Stimulated activated CD8-positive, alpha-beta memory T cell treated with anti-CD3 and anti-CD28 coated beads, Interleukin-15, amount 100 ng/mL, for 4 hours (primary cell): ENCODE measurements at regions not wholly inside any gene's neighbourhood (a gene's known extent, or its start where the extent isn't known, plus 50 kb on each side); places are given as distances from the start of the nearest gene placed in this dataset.

Source experiments
- DNase-seq, 2 donors: peaks; one replicate each; pipeline ENCODE4 v3.0.0-alpha.2; 2020; ENCODE audit warnings: low read depth in 2 of 2

DNA sequence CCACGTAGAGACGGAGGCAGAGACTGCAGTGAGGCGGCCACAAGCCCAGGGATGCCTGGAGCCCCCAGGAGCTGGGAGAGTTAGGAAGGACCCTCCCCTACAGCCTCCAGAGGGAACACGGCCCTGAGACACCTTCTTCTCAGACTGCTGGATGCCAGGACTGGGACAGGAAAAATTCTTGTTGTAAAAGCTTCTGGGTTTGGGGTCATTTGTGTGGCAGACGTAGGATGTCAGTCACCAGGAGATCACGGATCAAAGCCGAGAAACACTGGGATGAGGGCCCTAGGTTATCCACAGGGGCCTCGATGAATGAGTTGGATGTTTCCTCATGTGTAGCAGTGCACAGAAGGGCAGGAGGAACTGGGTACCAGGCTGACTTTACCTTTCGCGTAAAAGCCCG is 163.7 kb downstream of the SHOX start:
- no peak for DNase-seq

DNA sequence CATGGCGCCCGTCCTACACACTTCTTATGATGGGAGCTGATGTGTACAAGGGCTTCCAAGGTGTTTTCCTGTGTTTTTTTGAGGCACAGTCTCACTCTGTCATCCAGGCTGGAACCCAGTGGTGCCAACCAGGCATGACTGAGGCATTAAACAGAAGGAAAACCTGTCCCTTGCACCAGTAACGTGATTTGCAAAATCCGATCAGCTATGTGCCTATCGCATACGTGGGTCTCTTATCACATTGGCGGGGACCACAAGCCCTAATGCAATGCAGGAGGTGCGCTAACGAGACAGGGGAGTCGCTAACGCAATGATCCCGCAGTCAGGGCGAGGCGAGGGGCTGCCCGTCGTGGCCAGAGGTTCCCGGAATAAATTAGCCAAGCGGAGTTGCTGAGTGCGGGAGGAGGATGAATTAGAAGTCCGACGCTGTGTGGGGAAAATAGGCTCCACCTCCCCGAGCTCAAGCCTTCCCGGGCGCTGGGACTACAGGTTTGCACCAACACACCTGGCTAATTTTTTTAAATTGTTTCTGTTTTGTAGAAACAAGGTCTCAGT is 162.7 kb downstream of the SHOX start:
- DNase-seq = no peak

DNA sequence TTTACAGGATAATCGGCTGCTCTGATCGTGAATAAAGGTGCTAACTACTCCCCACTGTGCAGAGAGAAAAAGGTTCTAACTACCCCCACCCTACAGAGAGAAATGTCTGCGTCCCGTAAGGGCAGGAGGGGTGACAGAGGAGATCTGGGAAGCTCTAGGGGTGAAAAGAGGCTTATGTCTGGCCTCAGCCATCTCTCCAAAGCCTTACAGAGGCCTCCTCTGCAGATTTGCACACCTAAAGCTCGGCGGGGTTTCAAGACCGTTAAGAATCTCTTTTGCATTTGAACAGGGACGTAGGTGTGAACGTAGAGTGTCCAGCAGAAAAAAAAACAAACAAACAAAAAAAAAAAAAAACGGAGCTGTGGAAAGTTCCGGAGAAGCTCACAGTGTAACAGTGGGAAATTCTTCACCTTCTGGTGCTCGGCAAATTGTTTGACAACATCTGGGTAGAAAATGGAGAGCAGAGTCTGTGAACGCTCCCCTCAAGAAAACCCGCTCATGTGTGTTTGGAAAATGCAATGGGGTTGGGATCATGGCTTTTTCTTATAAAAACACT is 161.0 kb downstream of the SHOX start:
- DNase-seq = no peak

DNA sequence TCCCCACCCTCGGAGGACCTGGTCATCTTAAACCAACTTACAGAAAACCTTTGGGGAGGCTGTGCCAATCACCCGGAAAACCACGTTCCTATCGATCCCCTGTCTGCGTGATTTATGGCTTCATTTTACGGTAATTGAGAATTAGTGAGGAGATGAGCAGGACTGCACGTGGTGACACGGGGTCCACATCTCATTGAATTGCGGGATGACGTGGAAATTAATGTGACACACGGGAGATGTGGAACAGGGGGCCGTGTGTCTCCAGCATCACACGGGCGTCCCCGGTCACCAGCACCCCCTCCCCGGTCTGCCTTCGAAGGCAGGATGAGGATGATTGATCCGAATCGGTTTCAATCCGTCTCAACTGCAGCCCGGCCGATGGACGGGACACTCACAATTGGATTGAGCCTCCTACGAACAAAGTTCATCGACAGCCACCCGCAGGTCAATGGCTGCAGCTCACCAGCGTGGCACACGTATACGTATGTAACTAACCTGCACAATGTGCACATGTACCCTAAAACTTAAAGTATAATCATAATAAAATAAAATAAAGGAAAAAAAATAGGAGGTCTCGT is 160.3 kb downstream of the SHOX start:
- DNase-seq = no peak

DNA sequence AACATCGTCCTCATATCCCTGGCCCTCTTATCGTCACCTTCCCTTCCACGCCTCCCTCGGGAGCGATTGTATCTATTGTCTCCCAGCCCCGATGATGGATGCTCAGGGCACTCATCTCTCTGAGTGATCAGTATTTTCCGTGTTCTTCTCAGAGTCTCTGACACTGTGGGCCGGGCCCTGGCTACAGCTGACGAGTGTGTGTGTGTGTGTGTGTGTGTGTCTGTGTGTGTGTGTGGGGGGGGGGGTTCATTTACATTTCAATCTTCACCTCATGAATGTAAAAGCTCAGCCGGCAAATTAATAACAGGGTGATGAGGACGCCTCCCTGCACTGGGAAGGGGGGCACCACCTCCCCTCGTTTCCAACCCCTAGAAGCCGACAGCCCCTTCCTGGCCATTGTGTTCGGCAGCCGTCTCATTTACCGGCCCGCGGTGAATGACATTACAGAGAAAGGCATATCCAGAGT is 159.5 kb downstream of the SHOX start:
- no peak for DNase-seq

DNA sequence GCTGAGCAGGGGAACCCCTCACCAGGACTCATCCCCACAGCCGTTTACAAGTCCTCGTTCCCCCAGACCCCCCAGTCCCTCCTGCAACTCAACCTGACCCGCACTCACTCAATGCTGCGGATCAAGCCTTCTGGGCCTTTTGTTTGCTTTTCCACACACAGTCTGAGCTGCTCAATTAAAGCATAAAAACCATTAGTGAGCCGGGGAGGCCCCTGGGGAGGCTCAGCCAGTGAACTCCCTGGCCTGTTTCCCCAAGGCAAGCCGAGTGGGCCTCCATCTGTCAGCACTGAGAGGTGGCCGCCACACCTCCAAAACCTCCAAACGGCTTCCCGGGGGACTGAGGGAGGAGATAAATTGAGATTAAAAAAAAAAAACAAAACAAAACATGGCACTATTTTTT is 158.5 kb downstream of the SHOX start:
- DNase-seq = no peak

DNA sequence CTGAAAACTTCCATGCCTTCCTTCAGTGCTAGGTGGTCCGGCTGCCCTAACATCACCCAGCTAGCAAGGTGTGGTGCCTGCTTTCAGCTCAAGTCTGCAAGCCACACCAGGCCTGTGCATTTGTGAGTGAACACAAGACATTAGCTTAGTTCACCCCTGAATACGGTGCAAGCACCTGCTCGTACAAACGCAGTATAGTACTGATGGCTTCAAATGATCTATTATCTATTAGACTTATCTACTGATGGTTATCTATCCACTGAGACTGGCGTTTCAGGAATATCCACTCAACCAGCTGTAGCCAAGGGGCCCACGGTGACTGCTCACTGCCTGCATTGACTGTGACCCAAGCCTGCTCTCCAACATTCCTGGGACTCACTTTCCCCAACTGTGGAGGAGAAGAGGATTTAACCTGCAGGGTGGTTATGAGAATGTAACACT is 155.9 kb downstream of the SHOX start:
- DNase-seq = no peak

DNA sequence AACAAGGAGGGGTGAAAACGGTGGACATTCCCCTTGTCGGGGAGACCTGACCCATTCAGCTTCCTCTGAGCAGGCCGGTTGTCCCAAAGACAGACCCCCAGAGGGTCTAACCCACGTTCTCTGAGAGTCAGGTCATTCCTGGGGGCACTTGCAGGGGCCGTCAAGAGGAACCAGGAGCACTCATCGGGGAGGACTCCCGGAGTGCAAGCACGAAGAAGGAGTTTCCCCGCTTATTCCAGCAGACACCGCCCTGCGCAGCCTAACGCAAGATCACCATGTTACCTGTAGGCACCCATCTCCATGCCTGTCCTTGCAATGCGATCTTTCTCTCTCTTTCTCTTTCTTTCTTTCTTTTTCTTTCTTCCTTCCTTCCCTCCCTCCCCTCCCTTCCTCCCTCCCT is 154.2 kb downstream of the SHOX start:
- DNase-seq = no peak

DNA sequence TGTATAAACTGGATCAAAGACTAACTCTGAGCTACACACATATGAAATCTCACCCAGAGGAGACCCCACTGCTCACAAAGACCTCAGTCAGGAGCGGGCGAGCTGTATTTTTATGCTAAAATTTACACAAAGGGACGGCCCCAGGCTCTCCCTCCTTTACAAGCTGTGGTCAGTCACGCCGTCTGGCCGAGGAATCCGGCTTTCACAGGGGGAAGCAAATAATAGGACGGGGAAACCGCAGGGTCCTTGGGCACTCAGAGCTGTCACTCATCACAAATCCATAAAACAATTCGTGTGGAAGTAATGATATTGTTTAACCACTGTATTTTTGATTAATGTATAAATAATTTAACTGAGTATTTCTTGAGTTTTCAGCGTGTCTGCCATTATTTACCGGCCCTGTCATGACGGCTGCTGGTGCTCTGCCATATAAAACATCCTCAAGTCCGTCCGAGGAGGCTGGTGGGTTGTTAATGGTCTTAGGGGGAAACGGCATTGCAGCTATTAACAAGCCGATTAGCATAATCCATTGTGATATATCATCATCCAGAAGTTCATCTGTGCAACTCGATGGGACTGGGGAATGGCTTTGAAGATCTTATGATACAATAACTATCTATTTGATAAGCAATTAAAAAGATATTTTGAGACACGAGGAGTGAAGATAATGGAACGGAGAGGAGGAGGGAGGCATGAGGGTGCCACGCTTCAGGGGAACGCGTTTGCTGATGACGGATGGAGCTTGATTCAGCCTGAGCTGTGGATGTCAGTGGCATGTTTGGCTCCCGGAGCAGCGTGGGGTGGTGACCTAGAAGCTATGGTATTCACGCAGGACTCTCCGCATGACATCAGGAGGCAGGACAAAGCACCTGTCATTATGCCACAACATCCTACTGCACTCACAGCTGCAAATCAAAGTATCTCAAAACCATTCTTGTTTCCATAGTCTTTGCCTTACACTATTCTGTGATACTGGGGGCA is 150.9 kb downstream of the SHOX start:
- DNase-seq = no peak

DNA sequence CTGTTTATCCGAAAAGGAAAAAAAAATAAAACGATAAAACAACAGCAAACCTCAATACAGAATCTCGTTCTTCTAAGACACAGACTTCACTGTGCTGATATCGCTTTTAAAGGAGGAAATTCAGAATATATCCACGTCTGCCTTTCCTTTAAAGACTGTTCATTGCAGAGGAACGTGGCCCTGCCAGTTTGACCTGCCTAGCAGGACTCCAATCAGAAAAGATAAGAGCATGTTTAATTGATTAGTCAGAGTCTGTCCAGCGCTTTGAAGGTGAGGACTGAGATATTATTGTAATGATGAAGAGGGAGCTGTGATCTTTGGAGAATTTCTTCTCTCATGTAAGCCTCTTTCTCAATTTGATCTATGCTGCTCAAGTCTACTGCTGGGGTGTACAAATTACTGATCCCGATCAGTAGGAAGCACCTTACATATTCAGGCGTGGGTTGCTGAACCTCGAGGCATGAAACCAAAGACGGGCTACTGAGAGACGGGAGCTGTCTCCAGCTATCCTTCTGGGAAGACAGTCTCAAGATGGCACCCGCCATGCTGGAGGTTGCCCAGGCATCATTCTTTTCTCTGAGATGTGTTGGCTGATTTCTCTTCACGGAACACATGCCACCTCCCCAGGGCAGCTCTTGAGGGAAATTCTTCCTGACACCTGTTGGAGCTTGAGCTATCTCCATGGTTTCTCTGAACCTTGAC is 146.1 kb downstream of the SHOX start:
- no peak for DNase-seq

DNA sequence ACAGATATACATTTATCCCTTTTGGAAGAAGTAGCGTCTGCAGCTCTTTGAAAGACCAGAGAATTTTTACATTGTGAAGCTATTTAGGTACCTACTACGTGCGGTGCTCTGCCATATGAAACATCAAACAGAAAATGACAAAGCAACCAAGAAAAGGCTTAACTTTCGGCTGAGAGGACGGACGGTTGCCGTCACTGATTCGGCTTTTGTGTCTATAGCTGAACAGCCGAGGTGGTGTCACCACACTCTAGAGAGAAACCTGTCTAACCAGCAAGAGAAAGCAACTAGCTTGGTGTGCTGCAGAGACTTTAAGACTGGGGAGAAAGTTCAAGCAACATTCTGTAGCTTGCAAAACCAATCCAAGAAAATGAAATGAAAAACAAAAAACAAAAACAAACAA is 145.5 kb downstream of the SHOX start:
- DNase-seq = no peak

DNA sequence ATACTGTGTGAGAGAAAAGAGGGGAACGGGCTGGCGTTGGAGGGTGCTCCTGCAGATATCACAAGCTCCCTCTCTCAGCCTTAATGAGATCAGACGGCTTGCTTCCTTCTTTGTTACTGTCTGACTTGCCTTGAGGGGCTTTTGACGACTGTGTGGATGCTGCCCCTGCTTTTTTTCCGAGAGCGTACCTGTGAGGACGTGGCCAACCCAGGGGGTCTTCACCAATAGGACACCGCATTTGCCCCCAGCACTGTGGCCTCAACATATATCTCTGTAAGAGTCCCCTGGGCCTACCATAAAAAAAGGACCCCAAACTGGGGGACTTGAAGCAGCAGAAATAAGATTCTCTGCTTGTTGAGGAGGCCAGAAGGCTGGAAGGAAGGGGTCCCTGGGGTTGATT is 143.9 kb downstream of the SHOX start:
- no peak for DNase-seq

DNA sequence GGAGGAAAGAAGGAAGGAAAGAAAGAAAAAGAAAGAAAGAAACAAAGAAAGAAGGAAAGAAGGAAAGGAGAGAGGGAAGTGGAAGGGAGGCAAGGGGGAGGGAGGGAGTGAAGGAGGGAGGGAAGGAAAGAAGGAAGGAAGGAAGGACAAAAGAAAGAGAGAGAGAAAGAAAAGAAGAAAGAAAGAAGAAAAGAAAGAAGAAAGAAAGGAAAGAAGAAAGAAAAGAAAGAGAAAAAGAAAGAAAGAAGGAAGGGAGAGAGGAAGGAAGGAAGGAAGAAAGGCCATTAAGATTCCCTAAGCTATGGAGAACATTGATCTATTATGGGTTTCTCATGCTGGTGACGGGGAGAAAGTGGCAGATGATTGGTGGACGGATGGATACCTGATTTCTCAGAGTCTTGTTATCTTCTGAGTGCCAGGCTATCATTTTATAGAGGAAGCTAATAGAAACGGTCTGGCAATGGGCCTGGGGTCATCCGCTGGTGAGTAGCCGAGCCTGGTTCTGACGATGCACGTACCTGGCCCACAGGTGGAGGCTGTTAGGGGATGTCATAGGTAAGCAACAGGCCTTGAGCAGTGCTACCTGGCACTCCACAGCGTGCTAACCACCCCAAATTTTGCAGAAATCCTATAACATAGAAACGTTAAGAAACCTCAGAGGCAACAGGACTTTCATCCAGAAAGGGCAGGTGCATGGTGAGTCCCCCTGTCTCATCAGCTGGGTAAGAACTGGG is 142.9 kb downstream of the SHOX start:
- DNase-seq = no peak

DNA sequence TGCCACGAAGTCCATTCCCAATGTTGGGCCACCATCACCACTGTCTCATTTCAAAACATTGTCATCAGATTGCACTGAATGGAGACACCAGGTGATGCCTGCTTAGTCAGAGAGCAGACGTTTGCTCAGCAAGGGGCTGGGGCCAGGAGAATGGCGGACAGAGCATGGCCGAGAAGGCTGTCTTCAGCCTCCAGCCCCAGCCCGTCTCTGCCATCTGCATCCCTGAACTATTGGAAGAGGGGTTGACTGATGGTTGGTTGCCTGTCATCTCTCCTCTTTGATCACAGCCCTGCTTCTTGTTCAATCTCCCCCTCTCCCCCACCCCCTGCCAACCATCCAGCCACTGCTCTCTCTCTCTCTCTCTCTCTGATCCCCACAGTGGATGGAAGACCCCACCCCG is 140.9 kb downstream of the SHOX start:
- no peak for DNase-seq

DNA sequence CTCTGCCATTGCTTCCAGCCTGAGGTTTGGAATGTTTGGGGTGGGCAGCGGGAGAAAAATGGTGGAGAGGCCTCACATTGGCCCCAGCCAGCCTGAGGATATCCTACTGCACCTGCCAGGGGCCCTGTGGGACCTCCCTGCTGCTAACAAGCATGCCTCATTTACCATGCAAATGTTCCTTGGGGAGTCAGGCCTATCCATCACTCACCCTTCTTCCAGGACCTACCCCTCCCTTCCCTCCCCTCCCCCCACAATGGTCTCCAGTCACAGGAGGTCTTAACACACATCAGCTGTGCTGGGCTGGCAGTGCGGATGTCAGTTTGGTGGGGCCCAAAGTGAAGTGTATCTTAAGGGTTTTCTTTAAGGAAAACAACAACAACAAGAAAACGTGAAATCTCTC is 139.2 kb downstream of the SHOX start:
- DNase-seq = no peak

DNA sequence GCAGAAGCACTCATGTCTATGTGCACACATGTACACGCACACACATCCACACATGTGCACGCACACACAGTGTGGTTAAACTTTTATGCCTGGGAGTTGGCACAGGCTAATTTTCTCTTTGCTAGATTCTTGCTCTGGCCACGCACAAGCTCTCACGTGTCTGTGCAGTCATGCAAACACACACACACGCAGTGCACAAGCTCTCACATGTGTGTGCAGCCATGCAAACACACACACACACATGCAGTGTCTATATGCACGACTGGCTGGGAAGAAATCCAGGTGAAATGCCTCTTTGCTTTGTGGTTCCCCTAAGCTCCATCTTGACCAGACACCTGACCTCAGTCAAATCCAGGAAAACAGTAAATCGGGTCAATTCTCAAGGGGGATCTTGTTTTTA is 138.0 kb downstream of the SHOX start:
- DNase-seq = no peak

DNA sequence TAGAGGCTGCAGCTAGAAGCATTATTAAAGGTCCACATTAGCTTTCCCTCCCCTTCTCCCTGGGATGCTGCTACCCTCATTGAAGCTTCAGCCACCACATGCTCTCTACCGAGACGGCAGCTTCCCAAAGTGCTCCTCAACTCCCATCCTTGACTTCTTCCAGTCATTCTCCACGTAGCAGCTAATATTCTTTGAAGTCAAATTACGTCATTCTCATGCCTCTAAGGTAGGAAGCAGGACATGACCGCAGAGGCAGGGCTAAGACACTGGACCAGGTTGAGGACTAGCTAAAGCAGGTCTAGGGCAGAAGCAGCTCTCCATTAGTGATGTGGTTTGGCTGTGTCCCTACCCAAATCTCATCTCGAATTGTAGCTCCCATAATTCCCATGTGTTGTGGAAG is 128.3 kb downstream of the SHOX start:
- no peak for DNase-seq

DNA sequence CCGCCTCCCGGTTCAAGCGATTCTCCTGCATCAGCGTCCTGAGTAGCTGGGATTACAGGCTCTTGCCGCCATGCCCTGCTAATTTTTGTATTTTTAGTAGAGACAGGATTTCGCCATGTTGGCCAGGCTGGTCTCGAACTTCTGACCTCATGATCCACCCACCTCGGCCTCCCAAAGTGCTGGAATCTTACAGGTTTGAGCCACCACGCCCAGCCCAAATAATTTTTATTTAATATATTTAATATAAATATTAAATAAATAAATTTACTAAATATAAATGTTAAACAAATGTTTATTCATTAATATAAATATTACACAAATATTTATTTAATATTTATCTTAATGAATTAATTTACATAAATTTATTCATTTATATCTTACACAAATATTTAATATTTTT is 120.2 kb downstream of the SHOX start:
- DNase-seq = no peak

DNA sequence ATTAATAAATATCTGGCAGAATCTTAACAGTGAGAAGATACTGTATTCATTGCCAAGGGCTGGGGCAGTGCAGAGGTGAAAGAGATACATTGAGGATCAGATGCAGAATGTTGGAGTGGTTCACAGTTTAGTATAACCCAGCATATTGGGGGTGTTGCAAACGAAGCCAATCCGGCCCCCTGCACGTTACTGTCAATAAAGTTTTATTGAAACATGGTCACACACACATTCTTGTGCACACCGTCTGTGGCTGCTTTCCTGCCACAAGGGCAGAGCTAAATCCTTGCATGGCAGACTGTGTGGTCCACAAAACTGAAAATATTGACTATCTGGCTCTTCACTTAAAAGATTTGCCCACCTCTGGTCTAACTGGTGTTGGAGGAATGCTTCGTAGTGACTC is 119.7 kb downstream of the SHOX start:
- no peak for DNase-seq

DNA sequence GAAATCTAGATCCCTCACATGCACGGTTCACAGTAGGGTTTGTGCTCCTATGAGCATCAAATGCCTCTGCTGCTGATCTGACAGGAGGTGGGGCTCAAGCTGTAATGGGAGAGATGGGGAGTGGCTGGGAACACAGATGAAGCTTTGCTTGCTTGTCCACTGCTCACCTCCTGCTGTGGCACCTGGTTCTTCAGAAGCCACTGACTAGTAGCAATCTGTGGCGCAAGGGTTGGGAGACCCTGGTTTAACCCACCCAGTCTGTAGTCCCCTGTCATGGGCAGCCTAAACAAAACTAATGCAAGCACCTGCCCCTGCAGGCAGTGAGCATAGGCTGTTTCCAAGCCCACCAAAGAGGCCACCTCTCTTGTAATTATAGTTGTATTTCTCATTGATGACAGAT is 116.6 kb downstream of the SHOX start:
- no peak for DNase-seq

DNA sequence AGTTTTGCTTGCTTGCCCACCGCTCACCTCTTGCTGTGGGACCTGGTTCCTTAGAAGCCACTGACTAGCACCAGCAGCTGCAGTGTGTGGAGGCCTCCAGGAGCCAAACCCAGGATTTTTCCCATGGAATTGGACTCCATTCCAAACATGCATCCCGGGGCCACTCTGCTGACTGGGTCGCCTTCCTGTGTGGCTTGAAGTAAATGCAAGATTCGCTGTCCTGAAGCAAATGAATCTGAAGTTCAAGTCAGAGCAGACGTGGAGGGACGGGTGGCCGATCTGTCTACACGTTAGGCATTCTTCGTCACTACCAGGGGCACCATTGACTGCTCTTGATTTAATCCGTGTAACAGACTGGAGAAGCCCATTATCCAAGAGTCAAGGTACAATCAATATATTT is 109.0 kb downstream of the SHOX start:
- no peak for DNase-seq
